Lower lobe of right lung (tissue), 2 donors: ENCODE measurements at regions not wholly inside any gene's neighbourhood (a gene's known extent, or its start where the extent isn't known, plus 50 kb on each side); places are given as distances from the start of the nearest gene placed in this dataset.

ENCODE experiments used
- ATAC-seq, 2 donors: fragments of 200-7000 bp; cut with Tn5 transposase; one replicate each; pipeline ENCODE4 v1.9.1; 2020 to 2022; ENCODE audit warnings: mild to moderate bottlenecking in 2 of 2, moderate library complexity in 2 of 2
- DNase-seq: peaks from one replicate; pipeline ENCODE4 v3.0.0-alpha.2; 2020
- H3K27ac ChIP-seq: fragments of 200-600 bp; one replicate; pipeline ENCODE4 v1.8.0; 2022
- H3K27me3 ChIP-seq: fragments of 200-600 bp; one replicate; pipeline ENCODE4 v1.8.0; 2022; ENCODE audit warnings: low read depth
- H3K36me3 ChIP-seq: fragments of 200-600 bp; one replicate; pipeline ENCODE4 v1.8.0; 2022; ENCODE audit warnings: mild to moderate bottlenecking
- H3K4me1 ChIP-seq: fragments of 200-600 bp; one replicate; pipeline ENCODE4 v1.8.0; 2022
- H3K4me3 ChIP-seq: fragments of 200-600 bp; one replicate; pipeline ENCODE4 v1.8.0; 2022; ENCODE audit warnings: mild to moderate bottlenecking
- H3K9me3 ChIP-seq: fragments of 200-600 bp; one replicate; pipeline ENCODE4 v1.8.0; 2022
- CTCF ChIP-seq: fragments of 200-600 bp; IDR thresholded peaks from one replicate; pipeline ENCODE4 v1.8.0; 2022; ENCODE audit warnings: antibody characterized with exemption, mild to moderate bottlenecking
- intact Hi-C: fragments of 100-400 bp; cut with DNase I; formaldehyde crosslinking; loops from one replicate; pipeline ENCODE4 v1.11.0; 2022
- donor health status: DM: no; HTN: yes; CAD: no; lungs with severe emphysema.

- no peak overlapping the region for H3K27ac ChIP-seq
- no peak for TF ChIP-seq CTCF
- no peaks in the 10 kb centered on the region for H3K36me3 ChIP-seq
- DNase-seq: no peak
- no peaks in the 10 kb centered on the region for H3K9me3 ChIP-seq
- ATAC-seq: no peak
- no peaks in the 10 kb centered on the region for H3K4me1 ChIP-seq
- intact Hi-C loops: no loop called here
- H3K4me3 ChIP-seq: no peak overlapping the region
- H3K27me3 ChIP-seq: peaks cover 5% of the 10 kb centered on the region
Observed at GRCh38 chr2:88865801-88866371, 174.4 kb downstream of the RPIA start.

- H3K4me3 ChIP-seq: no peak overlapping the region
- peaks cover 5% of the 10 kb centered on the region for H3K27me3 ChIP-seq
- H3K4me1 ChIP-seq: no peaks in the 10 kb centered on the region
- no peak overlapping the region for H3K27ac ChIP-seq
- no peak for DNase-seq
- no peak for TF ChIP-seq CTCF
- H3K9me3 ChIP-seq: no peaks in the 10 kb centered on the region
- intact Hi-C loops: no loop called here
- H3K36me3 ChIP-seq: no peaks in the 10 kb centered on the region
- ATAC-seq: no peak
Observed at GRCh38 chr2:88866756-88867155, 175.3 kb downstream of the RPIA start.

DNA sequence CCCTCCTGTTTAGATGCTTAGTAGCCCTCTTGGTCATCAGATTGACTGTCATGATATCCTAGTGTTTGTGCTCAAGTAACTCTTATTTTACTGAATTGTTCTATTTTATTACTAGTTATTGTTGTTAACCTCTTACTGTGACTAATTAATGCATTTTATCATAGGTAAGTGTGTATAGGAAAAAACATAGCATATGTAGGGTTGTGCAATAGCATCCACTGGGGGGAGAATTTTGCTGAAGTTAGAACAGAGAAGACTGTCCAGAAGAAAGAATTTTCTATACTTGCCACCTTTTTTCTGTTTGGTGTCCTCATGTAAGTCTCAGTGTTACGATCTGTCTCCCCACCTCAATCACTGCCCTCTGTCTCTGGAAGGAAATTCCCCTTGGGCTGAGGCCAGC lies 177.4 kb downstream of the RPIA start:
- H3K4me1 ChIP-seq: no peaks in the 10 kb centered on the region
- H3K4me3 ChIP-seq: no peak overlapping the region
- DNase-seq (no peak), ATAC-seq (no peak)
- H3K36me3 ChIP-seq: no peaks in the 10 kb centered on the region
- no peak overlapping the region for H3K27ac ChIP-seq
- H3K9me3 ChIP-seq: no peaks in the 10 kb centered on the region
- no peak for TF ChIP-seq CTCF
- H3K27me3 ChIP-seq: peaks cover 5% of the 10 kb centered on the region
- intact Hi-C loops: no loop called here

- H3K27ac ChIP-seq: no peak overlapping the region
- no peaks in the 10 kb centered on the region for H3K4me1 ChIP-seq
- TF ChIP-seq CTCF: no peak
- no peaks in the 10 kb centered on the region for H3K9me3 ChIP-seq
- ATAC-seq: no peak
- DNase-seq: no peak
- H3K4me3 ChIP-seq: no peak overlapping the region
- intact Hi-C loops: no loop called here
- no peaks in the 10 kb centered on the region for H3K36me3 ChIP-seq
- peaks cover 5% of the 10 kb centered on the region for H3K27me3 ChIP-seq
Observed at GRCh38 chr2:88870267-88870839, 178.9 kb downstream of the RPIA start.

DNA sequence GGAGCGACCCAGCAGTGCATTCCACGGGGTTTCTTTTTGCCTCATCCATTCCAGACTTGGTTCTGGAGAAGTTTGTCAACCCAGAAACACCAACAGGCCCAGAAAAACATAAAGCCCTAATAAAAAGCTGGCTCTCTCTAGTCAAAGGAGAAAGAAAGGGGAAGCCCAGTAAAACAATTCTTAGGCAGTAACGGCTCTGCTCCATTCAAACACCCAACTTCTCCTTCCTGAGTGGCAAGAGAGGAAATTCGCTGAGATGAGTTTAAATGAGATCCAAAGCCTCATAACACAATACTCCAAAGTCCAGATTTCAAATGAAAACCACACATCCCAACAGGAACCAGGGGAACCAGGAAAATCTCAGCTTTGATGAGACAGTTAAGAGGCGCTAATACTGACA lies 179.9 kb downstream of the RPIA start:
- no peak for TF ChIP-seq CTCF
- intact Hi-C loops: no loop called here

More for the DNA sequence above, 179.9 kb downstream of the RPIA start:
- DNase-seq: no peak
- Histone ChIP-seq H3K4me1 (no peaks in the 10 kb centered on the region), H3K27me3 (peaks cover 5% of the 10 kb centered on the region), H3K4me3 (no peak overlapping the region), H3K9me3 (no peaks in the 10 kb centered on the region), H3K36me3 (no peaks in the 10 kb centered on the region), H3K27ac (no peak overlapping the region)
- ATAC-seq: no peak
